ENCODE measurements at regions not wholly inside any gene's neighbourhood (a gene's known extent, or its start where the extent isn't known, plus 50 kb on each side); places are given as distances from the start of the nearest gene placed in this dataset.

GRCh38 chr6:4008324-4009047, 70.5 kb downstream of the FAM217A start:
- TF ChIP-seq POLR2AphosphoS5 (IDR thresholded peaks at IDR 0.05; ENCODE audit: low read depth, low read length) = no peak
- TF ChIP-seq, protein P1, sequence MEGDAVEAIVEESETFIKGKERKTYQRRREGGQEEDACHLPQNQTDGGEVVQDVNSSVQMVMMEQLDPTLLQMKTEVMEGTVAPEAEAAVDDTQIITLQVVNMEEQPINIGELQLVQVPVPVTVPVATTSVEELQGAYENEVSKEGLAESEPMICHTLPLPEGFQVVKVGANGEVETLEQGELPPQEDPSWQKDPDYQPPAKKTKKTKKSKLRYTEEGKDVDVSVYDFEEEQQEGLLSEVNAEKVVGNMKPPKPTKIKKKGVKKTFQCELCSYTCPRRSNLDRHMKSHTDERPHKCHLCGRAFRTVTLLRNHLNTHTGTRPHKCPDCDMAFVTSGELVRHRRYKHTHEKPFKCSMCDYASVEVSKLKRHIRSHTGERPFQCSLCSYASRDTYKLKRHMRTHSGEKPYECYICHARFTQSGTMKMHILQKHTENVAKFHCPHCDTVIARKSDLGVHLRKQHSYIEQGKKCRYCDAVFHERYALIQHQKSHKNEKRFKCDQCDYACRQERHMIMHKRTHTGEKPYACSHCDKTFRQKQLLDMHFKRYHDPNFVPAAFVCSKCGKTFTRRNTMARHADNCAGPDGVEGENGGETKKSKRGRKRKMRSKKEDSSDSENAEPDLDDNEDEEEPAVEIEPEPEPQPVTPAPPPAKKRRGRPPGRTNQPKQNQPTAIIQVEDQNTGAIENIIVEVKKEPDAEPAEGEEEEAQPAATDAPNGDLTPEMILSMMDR (IDR thresholded peaks at IDR 0.05) = peak; percentile 68; the same call in 1 of the 2 replicates
- TF ChIP-seq, protein P2, sequence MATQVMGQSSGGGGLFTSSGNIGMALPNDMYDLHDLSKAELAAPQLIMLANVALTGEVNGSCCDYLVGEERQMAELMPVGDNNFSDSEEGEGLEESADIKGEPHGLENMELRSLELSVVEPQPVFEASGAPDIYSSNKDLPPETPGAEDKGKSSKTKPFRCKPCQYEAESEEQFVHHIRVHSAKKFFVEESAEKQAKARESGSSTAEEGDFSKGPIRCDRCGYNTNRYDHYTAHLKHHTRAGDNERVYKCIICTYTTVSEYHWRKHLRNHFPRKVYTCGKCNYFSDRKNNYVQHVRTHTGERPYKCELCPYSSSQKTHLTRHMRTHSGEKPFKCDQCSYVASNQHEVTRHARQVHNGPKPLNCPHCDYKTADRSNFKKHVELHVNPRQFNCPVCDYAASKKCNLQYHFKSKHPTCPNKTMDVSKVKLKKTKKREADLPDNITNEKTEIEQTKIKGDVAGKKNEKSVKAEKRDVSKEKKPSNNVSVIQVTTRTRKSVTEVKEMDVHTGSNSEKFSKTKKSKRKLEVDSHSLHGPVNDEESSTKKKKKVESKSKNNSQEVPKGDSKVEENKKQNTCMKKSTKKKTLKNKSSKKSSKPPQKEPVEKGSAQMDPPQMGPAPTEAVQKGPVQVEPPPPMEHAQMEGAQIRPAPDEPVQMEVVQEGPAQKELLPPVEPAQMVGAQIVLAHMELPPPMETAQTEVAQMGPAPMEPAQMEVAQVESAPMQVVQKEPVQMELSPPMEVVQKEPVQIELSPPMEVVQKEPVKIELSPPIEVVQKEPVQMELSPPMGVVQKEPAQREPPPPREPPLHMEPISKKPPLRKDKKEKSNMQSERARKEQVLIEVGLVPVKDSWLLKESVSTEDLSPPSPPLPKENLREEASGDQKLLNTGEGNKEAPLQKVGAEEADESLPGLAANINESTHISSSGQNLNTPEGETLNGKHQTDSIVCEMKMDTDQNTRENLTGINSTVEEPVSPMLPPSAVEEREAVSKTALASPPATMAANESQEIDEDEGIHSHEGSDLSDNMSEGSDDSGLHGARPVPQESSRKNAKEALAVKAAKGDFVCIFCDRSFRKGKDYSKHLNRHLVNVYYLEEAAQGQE (IDR thresholded peaks at IDR 0.05; ENCODE audit: insufficient read depth in 1 of 2, low read depth in 2 of 2, low read length in 1 of 2) = no peak
- TF ChIP-seq TCF7L2 (IDR thresholded peaks at IDR 0.05; ENCODE audit: low read depth, low read length) = peak; percentile 88
- ChIA-PET CTCF (interaction anchor here (0.8 kb wide), 1 partner anchor 266 kb away, joined by 4 read pairs; no protein-coding TSS in a partner anchor), POLR2A (no interaction called here)
- H3K36me3 ChIP-seq (ENCODE audit: control insufficient read depth, insufficient read depth, low read length) = no peaks in the 10 kb centered on the region
- H3K4me3 ChIP-seq (ENCODE audit: low read depth in 2 of 2, low read length in 2 of 2) = no peak overlapping the region
- DNase-seq (ENCODE audit: low read depth, low spot score) = no peak
- peak; percentile 79 for ATAC-seq
- in situ Hi-C loops (cut with HindIII; ENCODE audit: low pct_unique_long_range_greater_than_20kb, low sequenced_read_pairs) (no loop called here), intact Hi-C loops (cut with micrococcal nuclease; ENCODE audit: unreplicated experiment) (loop anchor here (5.0 kb wide), 1 partner anchor 266 kb away; no protein-coding TSS in a partner anchor)
- no TSS peak for BruUV-seq (replicated peaks)
- no peaks in the 10 kb centered on the region for H3K27me3 ChIP-seq (ENCODE audit: control insufficient read depth, insufficient read depth, low read length)
- H3K9me3 ChIP-seq (ENCODE audit: control insufficient read depth, insufficient read depth, low read depth, low read length) = no peaks in the 10 kb centered on the region
- H3K27ac ChIP-seq (ENCODE audit: low read length) = peak overlapping the region; percentile 75; the same call in 1 of the 2 replicates
- H3K4me1 ChIP-seq (ENCODE audit: control insufficient read depth, insufficient read depth, low read length) = peaks cover 29% of the 10 kb centered on the region

GRCh38 chr6:4009486-4009885, 69.5 kb downstream of the FAM217A start:
- H3K4me1 ChIP-seq (ENCODE audit: control insufficient read depth, insufficient read depth, low read length) = peaks cover 29% of the 10 kb centered on the region
- in situ Hi-C loops (cut with HindIII; ENCODE audit: low pct_unique_long_range_greater_than_20kb, low sequenced_read_pairs) (no loop called here), intact Hi-C loops (cut with micrococcal nuclease; ENCODE audit: unreplicated experiment) (loop anchor here (5.0 kb wide), 1 partner anchor 267 kb away; no protein-coding TSS in a partner anchor)
- CTCF ChIA-PET = no interaction called here
- DNase-seq (ENCODE audit: low read depth, low spot score) (no peak), ATAC-seq (no peak)
- TF ChIP-seq SIN3A (IDR thresholded peaks at IDR 0.05; ENCODE audit: borderline replicate concordance, insufficient read depth, low read depth, low read length) (no peak), TCF7L2 (IDR thresholded peaks at IDR 0.05; ENCODE audit: low read depth, low read length) (no peak), POLR2AphosphoS5 (IDR thresholded peaks at IDR 0.05; ENCODE audit: low read depth, low read length) (no peak)
- TF ChIP-seq, protein P2 (IDR thresholded peaks at IDR 0.05; ENCODE audit: insufficient read depth in 1 of 2, low read depth in 2 of 2, low read length in 1 of 2) = no peak
- TF ChIP-seq, protein P1 (IDR thresholded peaks at IDR 0.05) = no peak
- POLR2A ChIA-PET = no interaction called here
- H3K27me3 ChIP-seq (ENCODE audit: control insufficient read depth, insufficient read depth, low read length) = no peaks in the 10 kb centered on the region
- H3K9me3 ChIP-seq (ENCODE audit: control insufficient read depth, insufficient read depth, low read depth, low read length) = no peaks in the 10 kb centered on the region
- H3K4me3 ChIP-seq (ENCODE audit: low read depth in 2 of 2, low read length in 2 of 2) = no peak overlapping the region
- no peaks in the 10 kb centered on the region for H3K36me3 ChIP-seq (ENCODE audit: control insufficient read depth, insufficient read depth, low read length)
- BruUV-seq (replicated peaks) = no TSS peak
- H3K27ac ChIP-seq (ENCODE audit: low read length) = peak overlapping the region; percentile 74; the same call in 1 of the 2 replicates

All from Panc1 (cell line).